CD4-positive, alpha-beta T cell treated with Interleukin-6 for 4 hours (primary cell): ENCODE measurements at regions not wholly inside any gene's neighbourhood (a gene's known extent, or its start where the extent isn't known, plus 50 kb on each side); places are given as distances from the start of the nearest gene placed in this dataset.
"Not testable (repeated sequence)": the region's sequence is repeated elsewhere in the genome, so short reads cannot be mapped to it uniquely, and the experiment has no call there.

Experiments
- DNase-seq: peaks from one replicate; pipeline ENCODE4 v3.0.0-alpha.2; 2020; ENCODE audit warnings: mixed read lengths

DNA sequence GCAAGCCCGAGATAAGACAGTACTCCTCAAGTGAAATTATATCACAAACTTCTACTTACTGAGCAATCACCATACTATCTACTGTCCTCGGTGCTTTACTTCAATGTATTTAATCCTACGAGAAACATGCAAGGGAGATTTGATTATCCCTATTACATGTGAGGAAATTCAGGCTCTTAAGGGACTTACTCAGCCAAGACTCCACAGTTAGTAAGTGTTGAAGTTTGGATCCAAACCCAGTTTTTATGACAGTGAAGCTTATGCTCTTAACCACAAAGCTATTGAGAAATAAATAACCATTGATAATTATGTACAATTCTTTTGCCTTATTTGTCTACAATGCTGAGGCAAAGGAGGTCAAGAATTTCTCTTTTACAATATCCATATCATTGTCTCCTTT, 672.9 kb upstream of the ACVR2A start:
- no peak for DNase-seq

DNA sequence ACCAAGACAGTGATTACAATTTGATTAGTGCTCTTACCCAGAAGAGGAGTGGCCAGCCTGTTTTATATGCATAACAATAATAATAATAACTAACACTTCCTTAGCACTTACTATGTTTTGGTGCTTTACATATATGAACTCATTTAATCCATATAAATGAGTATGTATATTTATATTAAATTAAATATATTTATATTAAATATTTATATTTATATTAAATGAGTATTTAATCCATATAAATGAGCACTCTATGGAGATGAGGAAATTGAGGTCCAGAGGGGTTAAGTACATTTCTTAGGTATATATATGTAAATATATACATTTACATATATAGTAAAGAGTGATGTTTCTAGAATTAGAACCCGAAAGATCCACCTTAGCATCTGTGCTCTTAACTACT, 673.9 kb upstream of the ACVR2A start:
- no peak for DNase-seq

DNA sequence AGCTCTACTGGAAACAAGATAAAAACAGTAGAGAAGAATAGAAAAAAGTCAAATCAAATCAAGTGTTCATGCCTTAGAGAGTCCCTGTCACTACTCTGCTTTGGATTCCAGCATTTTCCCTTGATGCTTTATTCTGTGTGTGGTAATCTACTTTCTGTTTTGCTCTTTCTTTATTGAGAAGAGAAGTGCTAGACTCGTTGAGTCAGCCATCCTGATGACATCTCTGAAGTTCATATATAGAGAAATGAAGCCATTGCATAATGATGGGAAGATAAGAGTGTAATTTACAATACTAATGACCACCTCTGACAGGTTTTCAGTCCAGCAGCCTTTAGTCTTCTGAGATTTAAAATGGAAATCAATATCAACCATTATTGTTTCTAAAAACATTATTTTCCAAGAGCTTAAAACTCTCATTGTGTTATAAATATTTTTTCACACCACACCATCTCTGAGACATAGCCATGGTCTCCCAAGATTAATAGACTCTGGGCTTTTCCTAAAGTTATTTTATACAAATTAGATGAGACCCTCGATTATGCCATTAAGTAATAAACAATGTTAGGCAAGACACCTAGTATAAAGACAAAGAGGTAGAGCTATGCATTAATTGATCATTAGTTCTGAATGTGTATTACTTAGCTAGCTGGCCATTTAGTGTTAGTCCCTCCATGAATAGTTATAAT, 679.0 kb upstream of the ACVR2A start:
- DNase-seq = no peak

DNA sequence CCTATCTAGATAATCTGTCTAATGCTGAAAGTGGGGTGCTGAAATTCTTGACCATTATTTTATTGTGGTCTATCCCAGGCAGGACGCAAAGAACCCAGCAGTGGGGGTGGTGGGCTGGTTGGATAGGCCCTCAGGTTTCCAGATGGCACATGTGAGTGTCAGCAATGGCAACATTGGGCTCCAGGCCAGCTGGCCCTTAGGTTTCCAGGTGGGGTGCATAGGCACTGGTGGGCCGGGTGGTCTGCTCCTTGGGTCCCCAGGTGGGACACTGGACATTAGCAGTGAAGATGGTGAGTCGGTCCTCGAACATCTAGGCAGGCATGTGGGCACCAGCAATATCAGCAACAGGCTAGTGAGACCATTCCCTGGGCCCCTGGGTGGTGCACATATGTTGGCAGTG, 680.3 kb upstream of the ACVR2A start:
- no peak for DNase-seq

DNA sequence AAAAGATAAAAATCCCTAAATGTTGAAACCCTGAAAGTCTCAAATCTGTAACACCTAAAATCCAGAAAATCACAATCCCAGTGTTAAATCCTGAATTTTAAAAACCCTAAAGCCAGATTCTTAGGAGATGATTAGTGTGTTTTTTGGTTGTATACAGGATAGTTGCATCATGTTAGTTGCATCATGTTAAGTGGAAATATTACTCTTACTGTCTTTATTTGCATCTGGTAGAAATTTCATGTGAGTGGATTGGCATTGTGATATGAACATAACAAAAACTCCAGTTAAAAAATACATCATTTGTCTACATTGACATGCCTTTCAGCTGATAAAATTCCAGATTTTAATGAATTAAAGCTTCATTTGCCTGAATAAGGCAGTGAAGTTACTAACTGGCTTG, 683.1 kb upstream of the ACVR2A start:
- DNase-seq = no peak

DNA sequence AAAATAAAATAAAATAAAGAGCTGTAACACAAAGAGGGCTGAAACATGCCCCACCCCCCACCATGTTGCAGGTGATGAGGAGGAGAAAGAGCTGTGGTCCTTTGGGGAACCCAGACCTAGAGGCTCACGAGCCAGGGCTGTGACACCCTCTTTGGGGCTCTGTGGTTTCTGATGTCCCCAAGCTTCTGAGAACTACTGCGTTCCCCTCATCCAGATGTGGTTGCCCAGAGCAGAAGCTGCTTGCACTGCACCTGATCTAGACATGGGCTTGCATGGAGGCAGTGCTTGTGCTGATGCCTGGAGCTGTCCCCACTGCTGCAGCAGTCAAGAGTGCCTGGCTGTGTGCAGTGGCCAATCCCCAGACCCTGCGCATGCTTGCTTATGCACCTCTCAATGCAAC, 687.9 kb upstream of the ACVR2A start:
- no peak for DNase-seq

DNA sequence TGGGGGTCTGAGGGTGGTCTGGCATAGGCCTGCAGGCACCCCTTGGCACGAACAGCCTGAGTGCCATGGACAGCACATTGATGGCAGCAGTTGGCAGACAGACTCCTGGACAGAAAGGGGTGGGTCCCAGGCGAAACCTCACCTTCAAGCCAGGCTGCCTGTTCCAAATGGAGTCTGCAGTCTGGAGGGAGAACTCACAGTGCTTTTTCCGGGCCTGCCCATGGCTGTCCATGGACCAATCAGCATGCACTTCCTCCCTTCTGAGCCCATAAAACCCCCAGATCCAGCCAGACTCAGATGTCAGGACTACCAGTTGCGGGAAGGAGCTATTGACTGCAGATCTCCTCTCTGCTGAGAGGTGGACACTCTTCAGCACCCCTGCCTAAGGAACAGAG, 694.6 kb upstream of the ACVR2A start:
- DNase-seq = no peak

DNA sequence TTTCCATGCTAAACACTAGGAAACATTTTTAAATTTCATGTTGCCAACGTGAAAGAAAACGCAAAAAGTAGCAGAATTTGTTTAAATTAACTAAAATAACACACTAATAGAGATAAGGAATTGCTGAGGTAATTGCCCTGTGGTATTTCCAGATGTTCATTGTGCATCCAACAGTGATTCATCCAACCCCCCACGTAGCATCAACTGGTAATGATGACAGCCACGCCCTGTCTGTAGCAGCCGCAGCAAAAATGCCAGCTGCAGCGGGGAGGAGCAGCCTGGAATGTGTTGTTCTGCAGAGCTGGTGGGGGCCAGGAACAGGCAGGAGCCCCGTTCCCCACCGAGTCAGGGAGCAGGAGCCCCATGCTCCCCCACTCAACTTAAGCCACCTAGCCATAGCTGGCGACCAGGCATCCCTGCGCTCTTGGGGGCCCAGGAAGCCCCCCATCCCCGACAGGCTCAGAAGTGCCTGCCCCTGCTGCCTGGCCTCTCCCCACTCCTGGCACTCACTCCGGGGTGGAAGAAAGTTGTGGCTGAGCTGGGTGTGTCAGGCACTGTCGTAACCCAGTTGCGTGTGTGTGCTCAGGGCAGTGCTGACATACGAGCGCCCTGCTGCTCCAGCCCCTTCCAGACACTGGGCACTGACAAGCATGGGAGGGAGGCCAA, 695.1 kb upstream of the ACVR2A start:
- no peak for DNase-seq

DNA sequence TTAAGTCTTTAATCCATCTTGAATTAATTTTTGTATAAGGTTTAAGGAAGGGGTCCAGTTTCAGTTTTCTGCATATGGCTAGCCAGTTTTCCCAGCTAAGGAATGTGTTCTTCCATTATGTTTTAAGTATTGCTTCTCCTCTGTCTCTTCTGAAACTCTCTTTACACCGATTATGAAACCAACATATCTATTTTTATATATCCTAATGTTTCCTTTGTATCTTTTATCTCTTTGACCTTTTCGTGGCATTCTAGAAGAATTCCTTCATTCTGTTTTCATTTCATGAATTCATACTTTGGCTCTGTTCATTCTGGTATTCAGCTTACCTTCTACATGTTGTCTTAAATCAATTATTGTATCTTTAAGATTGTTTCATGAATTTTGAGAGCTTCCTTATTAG, 697.0 kb upstream of the ACVR2A start:
- DNase-seq = no peak

DNA sequence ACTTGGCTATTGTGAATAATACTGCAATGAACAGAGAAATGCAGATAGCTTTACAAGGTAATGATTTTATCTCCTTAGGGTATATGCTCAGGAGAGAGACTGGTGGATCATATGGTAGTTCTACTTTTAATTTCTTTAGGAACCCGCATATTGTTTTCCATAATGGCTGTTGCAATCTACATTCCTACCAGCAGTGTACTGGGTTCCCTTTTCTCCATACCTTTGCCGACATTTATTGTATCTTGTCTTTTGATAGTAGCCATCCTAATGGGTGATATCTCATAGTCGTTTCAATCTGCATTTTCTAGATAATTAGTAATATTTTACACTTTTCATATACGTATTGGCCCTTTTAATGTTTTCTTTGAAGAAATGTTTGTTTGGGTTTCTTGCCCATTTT, 702.9 kb upstream of the ACVR2A start:
- DNase-seq = no peak

DNA sequence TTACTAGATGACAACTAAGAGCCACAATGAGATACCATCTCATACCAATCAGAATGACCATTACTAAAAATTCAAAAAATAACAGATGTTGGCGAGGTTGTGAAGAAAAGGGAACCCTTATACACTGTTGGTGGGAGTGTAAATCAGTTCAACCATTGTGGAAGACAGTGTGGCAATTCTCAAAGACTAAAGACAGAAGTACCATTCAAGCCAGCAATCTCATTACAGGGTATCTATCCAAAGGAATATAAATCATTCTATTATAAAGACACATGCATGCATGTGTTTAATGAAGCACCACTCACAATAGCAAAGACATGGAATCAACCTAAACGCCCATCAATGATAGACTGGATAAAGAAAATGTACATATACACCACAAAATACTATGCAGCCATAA, 705.1 kb upstream of the ACVR2A start:
- not testable (repeated sequence) for DNase-seq

DNA sequence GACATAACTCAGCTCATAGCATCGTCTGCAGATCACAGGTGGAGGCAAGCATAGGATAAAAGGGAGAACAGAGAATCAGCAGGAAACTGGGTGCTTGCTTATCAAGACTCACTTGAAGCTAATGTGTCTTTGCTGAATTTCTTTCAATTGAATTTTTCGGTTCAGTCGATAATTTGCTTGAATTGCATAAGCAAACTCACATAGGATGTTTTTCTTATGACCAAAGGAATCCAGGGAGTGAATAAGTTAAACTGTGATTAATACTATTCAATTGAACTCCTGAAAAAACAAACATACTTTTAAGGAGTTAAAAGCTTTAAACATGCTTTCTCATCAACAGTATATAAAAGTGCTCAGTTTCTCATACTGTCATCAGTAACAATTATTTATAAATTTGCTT, 707.1 kb upstream of the ACVR2A start:
- no peak for DNase-seq

DNA sequence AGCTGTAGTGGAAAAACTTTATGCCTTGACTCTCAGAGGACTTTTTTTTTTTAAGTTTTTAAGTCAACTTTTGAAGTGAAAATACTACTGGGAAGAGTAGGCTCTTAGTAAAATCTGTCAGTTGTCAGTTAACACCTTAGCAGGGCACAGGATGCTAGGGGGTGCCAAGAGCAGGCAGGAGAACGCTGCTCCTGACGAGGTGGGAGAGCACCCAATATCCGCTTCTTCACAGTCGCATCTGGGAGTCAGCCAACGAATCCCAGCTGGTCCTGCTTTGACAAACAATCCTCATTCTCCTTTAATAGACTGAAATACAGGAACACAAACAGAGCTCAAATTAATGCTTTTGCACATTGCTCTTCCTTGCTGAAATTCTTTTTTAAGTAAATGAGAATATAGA, 709.5 kb upstream of the ACVR2A start:
- DNase-seq = no peak

DNA sequence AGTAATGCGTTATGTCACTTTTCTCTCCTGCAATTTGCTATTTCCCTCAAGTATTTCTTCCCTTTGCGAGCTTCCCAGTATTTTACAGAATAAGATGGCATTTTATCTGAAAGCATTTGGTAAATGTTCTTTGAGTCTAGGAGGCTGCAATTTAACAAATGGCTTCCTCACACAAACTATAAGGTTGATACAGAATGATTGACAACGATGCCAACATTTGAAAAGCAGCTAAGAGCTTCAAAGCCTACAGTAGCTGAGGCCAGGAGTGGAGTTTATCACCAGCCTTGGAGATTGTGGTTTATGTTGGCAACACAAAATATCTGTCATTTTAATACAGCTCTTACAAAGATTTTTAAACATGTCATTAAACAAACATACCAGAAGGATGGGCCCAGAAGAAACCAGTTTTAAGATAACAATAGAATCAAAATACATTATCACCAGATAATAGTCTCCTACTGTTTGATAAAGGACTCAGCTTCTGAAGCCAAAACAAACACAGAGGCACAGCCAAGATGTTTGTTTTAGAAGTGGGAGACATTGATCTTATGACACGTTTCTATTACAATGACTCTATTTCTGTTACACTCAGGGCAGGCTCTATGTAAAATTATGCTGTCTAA, 711.4 kb upstream of the ACVR2A start:
- no peak for DNase-seq

DNA sequence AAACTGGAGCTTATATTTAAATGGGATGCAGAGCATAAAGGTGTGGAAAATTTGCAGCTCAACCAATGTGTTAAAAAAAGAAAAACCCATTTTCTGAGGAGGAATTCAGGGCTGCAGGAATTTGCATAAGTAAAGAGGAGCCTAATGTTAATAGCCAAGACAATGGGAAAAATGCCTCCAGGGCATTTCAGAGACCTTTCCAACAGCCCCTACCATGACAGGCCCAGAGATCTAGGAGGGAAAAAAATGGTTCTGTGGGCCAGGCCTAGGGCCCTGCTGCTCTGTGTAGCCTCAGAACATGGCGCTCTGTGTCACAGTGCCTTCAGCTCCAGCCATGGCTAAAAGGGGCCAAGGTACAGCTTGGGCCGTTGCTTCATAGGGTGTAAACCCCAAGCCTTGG, 719.7 kb upstream of the ACVR2A start:
- no peak for DNase-seq

DNA sequence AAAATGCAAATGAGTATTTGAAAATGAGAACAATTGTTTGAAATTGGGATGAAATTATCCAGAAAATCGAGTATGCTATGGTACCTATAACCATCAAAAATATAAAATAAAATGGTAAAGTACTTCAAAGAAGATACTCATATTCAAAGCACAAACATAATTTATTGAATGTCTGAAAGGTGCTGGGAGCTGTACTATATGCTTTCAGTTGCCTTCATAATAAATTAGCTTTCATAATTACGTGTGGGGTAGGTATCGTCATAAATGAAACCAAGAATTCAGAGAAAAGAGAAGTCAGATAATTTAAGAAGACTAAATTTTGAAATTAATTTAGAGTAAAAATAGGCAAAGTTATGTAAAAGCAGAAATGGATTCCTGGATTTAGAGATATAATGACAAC, 721.9 kb upstream of the ACVR2A start:
- DNase-seq = no peak

DNA sequence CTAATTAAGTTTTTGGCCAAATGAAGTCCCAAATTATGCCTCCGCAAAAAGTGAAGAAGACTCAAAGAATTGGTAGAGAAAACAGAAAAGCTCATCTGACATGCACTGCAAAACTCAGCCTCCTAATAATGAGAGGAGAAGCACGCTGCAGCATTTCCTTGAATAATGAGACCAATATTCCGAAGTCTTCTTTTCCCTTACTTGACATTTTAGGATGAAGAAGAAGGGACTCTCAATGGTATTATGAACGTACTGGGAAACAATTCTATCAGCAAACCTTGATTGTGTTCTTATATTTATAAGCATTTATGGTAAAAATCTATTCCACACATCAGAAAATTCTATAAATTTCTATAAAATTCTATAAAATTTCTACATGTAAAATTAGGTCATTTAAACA, 733.9 kb upstream of the ACVR2A start:
- no peak for DNase-seq

DNA sequence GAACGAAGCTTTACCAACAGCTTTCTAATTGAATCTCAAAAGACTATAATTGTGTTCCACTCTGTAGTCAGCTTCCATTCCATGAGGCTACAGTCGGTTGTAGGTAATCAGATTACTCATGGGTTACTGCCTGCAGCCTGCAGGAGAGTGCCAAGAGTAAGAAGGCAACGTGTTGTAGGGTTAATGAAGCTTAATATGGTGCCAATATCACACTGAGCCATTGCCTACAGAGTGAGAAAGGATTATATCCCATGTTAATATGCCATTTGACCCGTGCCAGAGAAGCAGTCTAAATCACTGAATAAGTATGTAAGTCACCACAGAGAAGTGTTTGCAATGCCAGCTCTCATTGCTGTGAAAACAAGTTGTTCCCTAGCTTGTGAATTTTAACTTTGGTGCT, 734.5 kb upstream of the ACVR2A start:
- no peak for DNase-seq

DNA sequence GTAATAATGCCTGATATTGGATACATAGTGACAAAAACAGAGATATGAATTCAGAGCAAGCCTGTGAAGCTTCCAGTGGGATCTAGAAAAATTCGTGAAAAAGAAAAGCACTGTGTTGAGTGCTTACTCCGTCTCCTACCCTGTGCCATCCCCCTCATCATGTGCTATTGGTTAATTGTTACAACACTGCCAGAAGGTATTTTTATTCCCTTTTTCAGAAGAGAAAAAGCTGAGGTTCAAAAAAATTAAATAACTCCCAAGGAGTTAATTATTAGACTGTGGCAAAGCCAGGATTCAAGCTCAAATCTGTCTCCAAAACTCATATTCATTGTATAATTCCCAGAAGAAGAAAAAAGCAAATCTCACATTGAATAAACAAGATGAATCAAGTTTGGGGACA, 735.5 kb upstream of the ACVR2A start:
- no peak for DNase-seq

DNA sequence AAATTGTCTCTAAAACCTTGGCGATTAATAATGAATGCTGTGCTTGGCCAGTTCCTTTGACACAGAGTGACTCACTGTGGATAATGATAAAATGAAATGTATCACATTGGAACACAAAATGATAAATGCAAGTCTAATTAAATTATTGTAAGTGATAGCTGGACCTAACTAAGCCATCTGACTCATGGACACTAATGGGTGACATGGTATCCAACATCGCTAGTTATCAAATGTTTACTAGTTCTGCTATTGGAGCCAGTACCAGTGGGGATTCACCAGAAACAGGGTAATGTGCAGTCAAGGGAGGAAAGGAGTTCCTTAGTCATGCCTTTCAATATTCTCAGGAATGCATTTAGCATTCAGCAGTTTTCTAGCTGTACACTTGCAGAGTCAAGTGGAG, 736.3 kb upstream of the ACVR2A start:
- DNase-seq = no peak

DNA sequence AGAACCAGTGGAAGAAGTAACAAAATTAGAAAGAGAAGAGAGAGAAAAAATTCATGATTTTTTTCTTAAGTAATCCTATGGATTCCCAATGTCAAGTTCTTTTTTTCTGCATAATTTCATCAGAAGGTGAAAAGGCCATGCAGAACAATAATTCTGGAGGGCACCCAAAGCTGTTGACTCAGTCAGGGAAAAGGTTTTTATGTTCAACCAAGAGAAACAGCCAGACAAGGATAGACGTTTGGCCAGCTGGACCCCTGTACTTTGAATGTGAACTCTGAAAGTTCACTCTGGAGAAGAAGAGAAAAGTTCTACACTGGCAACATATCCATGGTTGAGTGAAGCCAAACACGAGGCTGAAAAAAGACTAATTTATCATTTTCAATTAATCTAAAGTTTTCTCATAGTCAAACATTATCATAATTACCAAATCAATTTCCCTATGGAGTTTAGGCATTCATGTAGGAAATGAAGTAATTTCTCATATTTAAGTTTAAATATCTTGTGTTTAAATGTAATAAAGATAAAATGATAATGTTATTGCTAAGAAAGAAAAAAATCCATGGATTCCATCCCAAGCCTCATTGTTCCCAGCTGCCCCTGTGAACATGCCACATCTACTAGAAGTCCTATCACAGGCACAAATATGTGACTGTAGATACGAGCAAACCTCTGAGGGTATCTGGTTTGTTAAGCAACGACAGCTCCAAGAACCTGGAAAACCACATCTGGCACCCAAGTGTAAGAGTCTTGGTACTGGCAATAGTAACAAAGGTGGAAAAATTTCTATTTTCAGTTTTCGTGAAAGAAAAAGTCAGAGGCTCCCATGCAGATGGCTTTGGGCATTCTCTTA, 742.7 kb upstream of the ACVR2A start:
- no peak for DNase-seq

DNA sequence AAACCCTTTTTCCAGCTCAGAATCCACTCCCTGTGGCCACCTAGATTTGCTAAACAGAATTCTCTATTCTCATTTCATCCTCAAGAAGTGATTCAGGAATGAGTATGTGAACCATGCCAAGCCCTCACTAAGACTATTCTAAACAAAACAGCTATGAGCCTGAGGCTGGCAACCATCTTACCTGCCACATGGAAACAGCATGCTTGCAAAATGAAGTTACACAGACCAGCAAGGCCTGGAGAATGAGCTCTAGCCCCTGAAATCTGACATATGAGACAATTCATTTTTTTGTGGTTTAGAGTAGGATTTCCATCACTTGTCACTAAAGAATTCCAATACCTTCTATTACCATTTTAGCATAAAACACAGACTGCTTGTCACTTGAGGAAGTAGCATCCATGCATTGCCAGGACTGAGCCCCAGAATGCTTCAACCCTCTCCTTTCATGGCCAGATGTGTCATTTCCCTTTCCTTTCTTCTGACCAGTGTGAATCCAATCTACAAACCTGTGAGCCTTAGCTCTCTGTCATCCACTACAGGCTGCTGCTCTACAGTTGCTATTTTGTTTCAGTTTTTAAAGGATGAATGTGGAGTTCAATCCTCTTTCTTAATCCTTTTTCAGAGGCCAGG, 744.3 kb upstream of the ACVR2A start:
- DNase-seq = no peak

DNA sequence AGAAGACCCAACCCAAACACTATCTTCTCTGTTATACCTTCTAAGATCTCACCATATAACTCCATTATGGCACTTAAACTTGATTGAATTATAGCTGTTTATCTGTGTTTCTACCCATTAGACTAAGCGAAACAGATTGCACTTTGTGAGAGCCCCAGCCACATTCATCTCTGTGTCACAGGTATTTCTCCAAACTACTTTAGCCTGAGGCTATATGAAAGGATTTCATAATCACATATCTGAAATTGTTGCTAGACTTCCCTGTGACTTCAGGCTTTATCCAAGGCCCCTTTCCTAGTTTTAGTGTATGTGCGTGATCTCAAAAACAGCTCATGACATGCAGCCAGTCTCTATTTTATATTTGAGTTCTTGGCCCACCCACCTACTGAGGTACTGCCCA, 745.0 kb upstream of the ACVR2A start:
- no peak for DNase-seq
